ENCODE measurements at regions not wholly inside any gene's neighbourhood (a gene's known extent, or its start where the extent isn't known, plus 50 kb on each side); places are given as distances from the start of the nearest gene placed in this dataset.
"Not testable (repeated sequence)": the region's sequence is repeated elsewhere in the genome, so short reads cannot be mapped to it uniquely, and the experiment has no call there.

GRCh38 chr21:20443558-20444155, 554.6 kb upstream of the NCAM2 start:
- DNase-seq (ENCODE audit: low read depth in 2 of 3, low spot score in 1 of 3) = no peak

- no peak for DNase-seq (ENCODE audit: low read depth in 2 of 3, low spot score in 1 of 3)
These were observed 552.2 kb upstream of the NCAM2 start for GRCh38 chr21:20445971-20446370.

- no peak for DNase-seq (ENCODE audit: low read depth in 2 of 3, low spot score in 1 of 3)
These were observed 547.2 kb upstream of the NCAM2 start for GRCh38 chr21:20451046-20451445.

- no peak for DNase-seq (ENCODE audit: low read depth in 2 of 3, low spot score in 1 of 3)
These were observed 545.3 kb upstream of the NCAM2 start for GRCh38 chr21:20452935-20453334.

GRCh38 chr21:20459838-20460237, 538.4 kb upstream of the NCAM2 start:
- no peak for DNase-seq (ENCODE audit: low read depth in 2 of 3, low spot score in 1 of 3)

GRCh38 chr21:20463362-20463761, 534.8 kb upstream of the NCAM2 start:
- no peak for DNase-seq (ENCODE audit: low read depth in 2 of 3, low spot score in 1 of 3)

GRCh38 chr21:20469361-20469760, 528.8 kb upstream of the NCAM2 start:
- no peak for DNase-seq (ENCODE audit: low read depth in 2 of 3, low spot score in 1 of 3)

- no peak for DNase-seq (ENCODE audit: low read depth in 2 of 3, low spot score in 1 of 3)
These were observed 511.9 kb upstream of the NCAM2 start for GRCh38 chr21:20486303-20486702.

- not testable (repeated sequence) for DNase-seq (ENCODE audit: low read depth in 2 of 3, low spot score in 1 of 3)
These were observed 495.3 kb upstream of the NCAM2 start for GRCh38 chr21:20502915-20503314.

- no peak for DNase-seq (ENCODE audit: low read depth in 2 of 3, low spot score in 1 of 3)
These were observed 490.4 kb upstream of the NCAM2 start for GRCh38 chr21:20507783-20508182.

- no peak for DNase-seq (ENCODE audit: low read depth in 2 of 3, low spot score in 1 of 3)
These were observed 486.9 kb upstream of the NCAM2 start for GRCh38 chr21:20511216-20511880.

GRCh38 chr21:20515446-20515845, 482.8 kb upstream of the NCAM2 start:
- DNase-seq (ENCODE audit: low read depth in 2 of 3, low spot score in 1 of 3) = no peak

- no peak for DNase-seq (ENCODE audit: low read depth in 2 of 3, low spot score in 1 of 3)
These were observed 479.1 kb upstream of the NCAM2 start for GRCh38 chr21:20519076-20519475.

- no peak for DNase-seq (ENCODE audit: low read depth in 2 of 3, low spot score in 1 of 3)
These were observed 475.6 kb upstream of the NCAM2 start for GRCh38 chr21:20522611-20523010.

- no peak for DNase-seq (ENCODE audit: low read depth in 2 of 3, low spot score in 1 of 3)
These were observed 475.0 kb upstream of the NCAM2 start for GRCh38 chr21:20523191-20523590.

GRCh38 chr21:20527731-20528460, 470.3 kb upstream of the NCAM2 start:
- DNase-seq (ENCODE audit: low read depth in 2 of 3, low spot score in 1 of 3) = no peak

- DNase-seq (ENCODE audit: low read depth in 2 of 3, low spot score in 1 of 3) = no peak
These were observed 461.1 kb upstream of the NCAM2 start for GRCh38 chr21:20537130-20537529.

GRCh38 chr21:20538039-20538658, 460.1 kb upstream of the NCAM2 start:
- no peak for DNase-seq (ENCODE audit: low read depth in 2 of 3, low spot score in 1 of 3)

- no peak for DNase-seq (ENCODE audit: low read depth in 2 of 3, low spot score in 1 of 3)
These were observed 452.8 kb upstream of the NCAM2 start for GRCh38 chr21:20545454-20545853.

GRCh38 chr21:20551939-20552338, 446.3 kb upstream of the NCAM2 start:
- no peak for DNase-seq (ENCODE audit: low read depth in 2 of 3, low spot score in 1 of 3)

GRCh38 chr21:20554785-20555184, 443.4 kb upstream of the NCAM2 start:
- no peak for DNase-seq (ENCODE audit: low read depth in 2 of 3, low spot score in 1 of 3)

- no peak for DNase-seq (ENCODE audit: low read depth in 2 of 3, low spot score in 1 of 3)
These were observed 427.4 kb upstream of the NCAM2 start for GRCh38 chr21:20570824-20571232.
